ENCODE measurements at regions not wholly inside any gene's neighbourhood (a gene's known extent, or its start where the extent isn't known, plus 50 kb on each side); places are given as distances from the start of the nearest gene placed in this dataset.

DNA sequence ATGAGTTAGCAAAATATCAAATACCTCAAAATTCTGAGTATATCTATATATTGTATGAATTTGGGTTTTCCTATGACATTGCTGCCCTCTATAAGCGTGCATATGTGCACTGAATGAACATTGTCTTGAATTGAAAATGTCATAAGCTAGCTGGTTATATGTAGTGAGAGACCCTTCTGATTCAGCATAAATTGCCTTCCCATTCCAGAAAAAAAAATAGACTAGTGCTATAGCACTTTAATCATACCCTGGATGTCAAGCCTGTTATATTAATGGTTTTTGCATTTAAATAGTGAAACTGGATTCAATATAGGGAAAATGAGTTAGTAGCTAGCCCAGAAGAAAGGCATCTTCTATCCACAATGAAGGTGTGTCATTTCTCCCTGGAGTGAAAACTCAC, 265.1 kb downstream of the TUSC7 start:
- Histone ChIP-seq H4K8ac (ENCODE audit: low read depth, low read length) (no peak overlapping the region), H2AK5ac (ENCODE audit: low read depth, low read length) (no peak overlapping the region), H2BK5ac (ENCODE audit: low read length) (no peak overlapping the region), H2AFZ (ENCODE audit: low read length) (no peak overlapping the region), H3K9ac (ENCODE audit: low read depth, low read length, poor library complexity) (no peak overlapping the region), H4K91ac (ENCODE audit: low read depth, low read length, poor library complexity) (no peak overlapping the region), H3K23ac (ENCODE audit: low read depth, low read length, poor library complexity) (no peak overlapping the region), H3K9me3 (replicated peaks in 1 of 2; ENCODE audit: control insufficient read depth in 2 of 2, insufficient read depth in 1 of 2, low read depth in 1 of 2, low read length in 2 of 2) (no peaks in the 10 kb centered on the region), H3K27ac (replicated peaks; ENCODE audit: low read length) (no peak overlapping the region), H3K4me2 (ENCODE audit: insufficient read depth, low read length, poor library complexity, severe bottlenecking) (no peak overlapping the region), H3K4me3 (ENCODE audit: low read length in 2 of 2) (no peak overlapping the region), H3K36me3 (replicated peaks in 1 of 2; ENCODE audit: control insufficient read depth in 2 of 2, insufficient read depth in 2 of 2, low read length in 2 of 2) (no peaks in the 10 kb centered on the region), H2BK120ac (ENCODE audit: low read depth, low read length) (no peak overlapping the region), H2BK15ac (ENCODE audit: low read length) (no peak overlapping the region), H3K79me1 (ENCODE audit: low read depth, low read length) (no peaks in the 10 kb centered on the region), H3K4me1 (ENCODE audit: control insufficient read depth in 2 of 2, insufficient read depth in 1 of 2, low read depth in 1 of 2, low read length in 2 of 2) (peaks cover 0 to 2% of the 10 kb centered on the region in 2 donors), H3K18ac (ENCODE audit: low read length) (no peak overlapping the region), H2BK12ac (ENCODE audit: low read length) (no peak overlapping the region), H3K27me3 (ENCODE audit: control insufficient read depth in 3 of 3, insufficient read depth in 3 of 3, low read depth in 1 of 3, low read length in 3 of 3) (no peaks in the 10 kb centered on the region), H3K4ac (ENCODE audit: low read length) (no peak overlapping the region), H3K14ac (ENCODE audit: low read length) (no peak overlapping the region)
- DNase-seq (ENCODE audit: low spot score) = no peak
- WGBS, 2 donors (ENCODE audit: extremely low coverage in 2 of 2, insufficient read length in 2 of 2, insufficient replicate concordance in 1 of 2) = no CpG with 5 or more reads among the region's 1 CpG

DNA sequence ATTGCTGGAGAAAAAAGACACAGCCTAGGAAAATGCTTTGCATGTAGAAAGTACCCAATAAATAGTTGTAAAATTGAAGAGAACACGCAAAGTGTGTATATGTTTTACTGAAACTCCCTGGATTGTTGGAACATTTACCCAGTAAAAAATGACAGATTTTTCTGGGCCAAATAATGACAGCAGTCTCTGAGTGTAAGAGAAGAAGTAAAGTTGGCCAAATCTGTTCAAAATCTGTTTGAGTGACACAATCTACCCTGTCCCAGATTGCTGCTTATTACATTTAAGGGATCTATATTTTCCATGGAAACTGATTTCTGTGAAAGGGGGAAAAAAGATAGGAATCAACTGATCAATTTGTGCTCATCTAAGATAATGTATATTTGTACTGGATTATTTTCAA, 267.9 kb downstream of the TUSC7 start:
- peaks cover 0 to 2% of the 10 kb centered on the region in 2 donors for H3K4me1 ChIP-seq (ENCODE audit: control insufficient read depth in 2 of 2, insufficient read depth in 1 of 2, low read depth in 1 of 2, low read length in 2 of 2)
- no peak for DNase-seq (ENCODE audit: low spot score)
- no peak overlapping the region for H3K23ac ChIP-seq (ENCODE audit: low read depth, low read length, poor library complexity)
- H2AFZ ChIP-seq (ENCODE audit: low read length) = no peak overlapping the region
- no peak overlapping the region for H2AK5ac ChIP-seq (ENCODE audit: low read depth, low read length)
- H3K9ac ChIP-seq (ENCODE audit: low read depth, low read length, poor library complexity) = no peak overlapping the region
- no peaks in the 10 kb centered on the region for H3K36me3 ChIP-seq (replicated peaks in 1 of 2; ENCODE audit: control insufficient read depth in 2 of 2, insufficient read depth in 2 of 2, low read length in 2 of 2)
- H3K4me2 ChIP-seq (ENCODE audit: insufficient read depth, low read length, poor library complexity, severe bottlenecking) = no peak overlapping the region
- no peak overlapping the region for H2BK12ac ChIP-seq (ENCODE audit: low read length)
- H3K18ac ChIP-seq (ENCODE audit: low read length) = no peak overlapping the region
- no peak overlapping the region for H3K4me3 ChIP-seq (ENCODE audit: low read length in 2 of 2)
- no peak overlapping the region for H4K8ac ChIP-seq (ENCODE audit: low read depth, low read length)
- H4K91ac ChIP-seq (ENCODE audit: low read depth, low read length, poor library complexity) = no peak overlapping the region
- no peak overlapping the region for H3K4ac ChIP-seq (ENCODE audit: low read length)
- no peak overlapping the region for H2BK120ac ChIP-seq (ENCODE audit: low read depth, low read length)
- no peak overlapping the region for H3K27ac ChIP-seq (replicated peaks; ENCODE audit: low read length)
- no peak overlapping the region for H2BK5ac ChIP-seq (ENCODE audit: low read length)
- no peak overlapping the region for H2BK15ac ChIP-seq (ENCODE audit: low read length)
- H3K79me1 ChIP-seq (ENCODE audit: low read depth, low read length) = no peaks in the 10 kb centered on the region
- no peaks in the 10 kb centered on the region for H3K9me3 ChIP-seq (replicated peaks in 1 of 2; ENCODE audit: control insufficient read depth in 2 of 2, insufficient read depth in 1 of 2, low read depth in 1 of 2, low read length in 2 of 2)
- no CpG with 5 or more reads among the region's 1 CpG for whole genome bisulfite sequencing, 2 donors (ENCODE audit: extremely low coverage in 2 of 2, insufficient read length in 2 of 2, insufficient replicate concordance in 1 of 2)
- H3K14ac ChIP-seq (ENCODE audit: low read length) = no peak overlapping the region
- H3K27me3 ChIP-seq (ENCODE audit: control insufficient read depth in 3 of 3, insufficient read depth in 3 of 3, low read depth in 1 of 3, low read length in 3 of 3) = no peaks in the 10 kb centered on the region

DNA sequence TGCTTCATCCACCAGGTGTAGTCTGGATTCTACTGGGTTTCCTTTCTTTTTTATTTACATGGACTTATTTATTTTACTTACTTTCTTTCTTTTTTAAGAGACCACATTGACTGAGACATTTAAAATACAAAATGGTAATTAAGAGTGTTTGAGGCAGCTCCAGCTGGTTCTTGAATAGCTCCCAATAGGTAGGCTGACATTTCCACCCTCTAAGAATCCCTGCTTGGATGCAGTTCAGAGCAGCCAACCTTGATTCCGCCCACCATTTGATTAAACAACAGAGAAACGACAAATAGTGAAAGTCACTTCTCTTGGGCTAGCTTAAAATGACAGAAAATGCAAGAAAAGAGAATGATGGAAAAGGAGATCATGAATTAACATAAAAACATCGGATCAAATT, 270.5 kb downstream of the TUSC7 start:
- no peak overlapping the region for H2AK5ac ChIP-seq (ENCODE audit: low read depth, low read length)

DNA sequence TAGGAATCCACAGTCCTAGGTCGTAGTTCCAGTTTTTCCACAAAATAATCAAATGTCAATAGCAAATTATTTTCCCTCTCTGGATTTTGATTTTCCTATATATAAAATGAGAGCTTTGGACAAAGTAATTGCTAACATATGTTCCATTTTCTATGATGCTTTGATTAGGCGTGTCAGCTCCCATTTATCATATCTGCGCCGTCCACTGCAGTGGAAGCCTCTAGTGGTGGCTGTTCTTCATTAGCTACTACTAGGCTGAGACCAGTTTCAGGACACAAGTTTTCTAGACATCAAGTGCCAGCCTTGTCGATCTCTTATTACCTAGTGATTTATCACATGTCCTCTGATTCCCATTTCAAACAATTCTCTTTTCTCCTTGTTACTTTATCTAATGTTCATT, 271.5 kb downstream of the TUSC7 start:
- WGBS, 2 donors (ENCODE audit: extremely low coverage in 2 of 2, insufficient read length in 2 of 2, insufficient replicate concordance in 1 of 2) = no CpG with 5 or more reads among the region's 5 CpGs

More for the DNA sequence above, 270.5 kb downstream of the TUSC7 start:
- no peaks in the 10 kb centered on the region for H3K79me1 ChIP-seq (ENCODE audit: low read depth, low read length)
- no peaks in the 10 kb centered on the region for H3K9me3 ChIP-seq (replicated peaks in 1 of 2; ENCODE audit: control insufficient read depth in 2 of 2, insufficient read depth in 1 of 2, low read depth in 1 of 2, low read length in 2 of 2)
- H4K8ac ChIP-seq (ENCODE audit: low read depth, low read length) = no peak overlapping the region
- H3K9ac ChIP-seq (ENCODE audit: low read depth, low read length, poor library complexity) = no peak overlapping the region
- WGBS, 2 donors (ENCODE audit: extremely low coverage in 2 of 2, insufficient read length in 2 of 2, insufficient replicate concordance in 1 of 2) = no CpG with 5 or more reads among the region's 3 CpGs
- no peak overlapping the region for H3K23ac ChIP-seq (ENCODE audit: low read depth, low read length, poor library complexity)
- no peak overlapping the region for H2BK120ac ChIP-seq (ENCODE audit: low read depth, low read length)
- H3K27me3 ChIP-seq (ENCODE audit: control insufficient read depth in 3 of 3, insufficient read depth in 3 of 3, low read depth in 1 of 3, low read length in 3 of 3) = no peaks in the 10 kb centered on the region
- no peak overlapping the region for H2BK15ac ChIP-seq (ENCODE audit: low read length)
- no peak overlapping the region for H3K14ac ChIP-seq (ENCODE audit: low read length)
- no peak overlapping the region for H2AFZ ChIP-seq (ENCODE audit: low read length)
- H2BK5ac ChIP-seq (ENCODE audit: low read length) = no peak overlapping the region
- no peak overlapping the region for H3K4me3 ChIP-seq (ENCODE audit: low read length in 2 of 2)
- no peak overlapping the region for H3K27ac ChIP-seq (replicated peaks; ENCODE audit: low read length)
- H3K4me1 ChIP-seq (ENCODE audit: control insufficient read depth in 2 of 2, insufficient read depth in 1 of 2, low read depth in 1 of 2, low read length in 2 of 2) = no peaks in the 10 kb centered on the region
- H3K4me2 ChIP-seq (ENCODE audit: insufficient read depth, low read length, poor library complexity, severe bottlenecking) = no peak overlapping the region
- H2BK12ac ChIP-seq (ENCODE audit: low read length) = no peak overlapping the region
- no peak overlapping the region for H3K4ac ChIP-seq (ENCODE audit: low read length)
- no peak overlapping the region for H4K91ac ChIP-seq (ENCODE audit: low read depth, low read length, poor library complexity)
- H3K36me3 ChIP-seq (replicated peaks in 1 of 2; ENCODE audit: control insufficient read depth in 2 of 2, insufficient read depth in 2 of 2, low read length in 2 of 2) = no peaks in the 10 kb centered on the region
- no peak overlapping the region for H3K18ac ChIP-seq (ENCODE audit: low read length)
- DNase-seq (ENCODE audit: low spot score) = no peak

More for the DNA sequence above, 271.5 kb downstream of the TUSC7 start:
- no peak overlapping the region for H2AK5ac ChIP-seq (ENCODE audit: low read depth, low read length)
- no peaks in the 10 kb centered on the region for H3K4me1 ChIP-seq (ENCODE audit: control insufficient read depth in 2 of 2, insufficient read depth in 1 of 2, low read depth in 1 of 2, low read length in 2 of 2)
- no peak overlapping the region for H3K23ac ChIP-seq (ENCODE audit: low read depth, low read length, poor library complexity)
- no peak overlapping the region for H2BK12ac ChIP-seq (ENCODE audit: low read length)
- no peak overlapping the region for H3K4me3 ChIP-seq (ENCODE audit: low read length in 2 of 2)
- H3K27me3 ChIP-seq (ENCODE audit: control insufficient read depth in 3 of 3, insufficient read depth in 3 of 3, low read depth in 1 of 3, low read length in 3 of 3) = no peaks in the 10 kb centered on the region
- no peaks in the 10 kb centered on the region for H3K79me1 ChIP-seq (ENCODE audit: low read depth, low read length)
- no peaks in the 10 kb centered on the region for H3K36me3 ChIP-seq (replicated peaks in 1 of 2; ENCODE audit: control insufficient read depth in 2 of 2, insufficient read depth in 2 of 2, low read length in 2 of 2)
- no peak overlapping the region for H2BK120ac ChIP-seq (ENCODE audit: low read depth, low read length)
- H3K4ac ChIP-seq (ENCODE audit: low read length) = no peak overlapping the region
- H3K4me2 ChIP-seq (ENCODE audit: insufficient read depth, low read length, poor library complexity, severe bottlenecking) = no peak overlapping the region
- no peak overlapping the region for H2BK5ac ChIP-seq (ENCODE audit: low read length)
- no peak overlapping the region for H3K18ac ChIP-seq (ENCODE audit: low read length)
- no peak overlapping the region for H2AFZ ChIP-seq (ENCODE audit: low read length)
- H3K9ac ChIP-seq (ENCODE audit: low read depth, low read length, poor library complexity) = no peak overlapping the region
- H2BK15ac ChIP-seq (ENCODE audit: low read length) = no peak overlapping the region
- no peak overlapping the region for H4K91ac ChIP-seq (ENCODE audit: low read depth, low read length, poor library complexity)
- no peak overlapping the region for H3K14ac ChIP-seq (ENCODE audit: low read length)
- DNase-seq (ENCODE audit: low spot score) = no peak
- no peak overlapping the region for H3K27ac ChIP-seq (replicated peaks; ENCODE audit: low read length)
- H3K9me3 ChIP-seq (replicated peaks in 1 of 2; ENCODE audit: control insufficient read depth in 2 of 2, insufficient read depth in 1 of 2, low read depth in 1 of 2, low read length in 2 of 2) = no peaks in the 10 kb centered on the region
- H4K8ac ChIP-seq (ENCODE audit: low read depth, low read length) = no peak overlapping the region

Data from neuronal stem cell (in vitro differentiated cells).